MM.1S (cell line): ENCODE measurements at regions not wholly inside any gene's neighbourhood (a gene's known extent, or its start where the extent isn't known, plus 50 kb on each side); places are given as distances from the start of the nearest gene placed in this dataset.
"Not testable (repeated sequence)": the region's sequence is repeated elsewhere in the genome, so short reads cannot be mapped to it uniquely, and the experiment has no call there.

Experiments used
- EZH2 ChIP-seq: fragments of 300-600 bp; sonication (generic); optimal IDR thresholded peaks from 2 replicates; pipeline ENCODE3; 2017; ENCODE audit warnings: low read depth, mild to moderate bottlenecking, antibody characterized with exemption, low read length, mixed read lengths
- EZH2phosphoT487 ChIP-seq: fragments of 300-600 bp; sonication (generic); IDR thresholded peaks from 2 replicates; pipeline ENCODE4 v1.6.1; 2018; ENCODE audit warnings: antibody characterized with exemption, low read length
- TF ChIP-seq, protein P1 (sequence below): fragments of 300-600 bp; sonication (generic); IDR thresholded peaks from 2 replicates; pipeline ENCODE4 v1.5.1; 2016; ENCODE audit warnings: antibody characterized with exemption, low read length, mixed read lengths

DNA sequence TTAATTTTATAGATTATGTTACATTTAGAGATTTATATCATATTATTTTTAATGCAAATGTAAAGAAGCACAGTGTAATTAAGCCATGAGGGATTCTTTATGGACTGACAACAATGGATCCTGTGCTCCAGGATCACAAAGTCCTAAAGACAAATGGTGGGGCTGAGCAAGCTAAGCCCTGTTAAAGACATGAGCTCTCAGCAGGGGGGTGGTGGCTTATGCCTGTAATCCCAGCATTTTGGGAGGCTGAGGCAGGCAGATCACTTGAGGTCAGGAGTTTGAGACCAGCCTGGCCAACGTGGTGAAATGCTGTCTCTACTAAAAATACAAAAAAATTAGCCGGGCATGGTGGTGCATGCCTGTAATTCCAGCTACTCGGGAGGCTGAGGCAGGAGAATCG lies 160.8 kb upstream of the RGS6 start:
- TF ChIP-seq EZH2, EZH2phosphoT487: not testable (repeated sequence)
- TF ChIP-seq, protein P1, sequence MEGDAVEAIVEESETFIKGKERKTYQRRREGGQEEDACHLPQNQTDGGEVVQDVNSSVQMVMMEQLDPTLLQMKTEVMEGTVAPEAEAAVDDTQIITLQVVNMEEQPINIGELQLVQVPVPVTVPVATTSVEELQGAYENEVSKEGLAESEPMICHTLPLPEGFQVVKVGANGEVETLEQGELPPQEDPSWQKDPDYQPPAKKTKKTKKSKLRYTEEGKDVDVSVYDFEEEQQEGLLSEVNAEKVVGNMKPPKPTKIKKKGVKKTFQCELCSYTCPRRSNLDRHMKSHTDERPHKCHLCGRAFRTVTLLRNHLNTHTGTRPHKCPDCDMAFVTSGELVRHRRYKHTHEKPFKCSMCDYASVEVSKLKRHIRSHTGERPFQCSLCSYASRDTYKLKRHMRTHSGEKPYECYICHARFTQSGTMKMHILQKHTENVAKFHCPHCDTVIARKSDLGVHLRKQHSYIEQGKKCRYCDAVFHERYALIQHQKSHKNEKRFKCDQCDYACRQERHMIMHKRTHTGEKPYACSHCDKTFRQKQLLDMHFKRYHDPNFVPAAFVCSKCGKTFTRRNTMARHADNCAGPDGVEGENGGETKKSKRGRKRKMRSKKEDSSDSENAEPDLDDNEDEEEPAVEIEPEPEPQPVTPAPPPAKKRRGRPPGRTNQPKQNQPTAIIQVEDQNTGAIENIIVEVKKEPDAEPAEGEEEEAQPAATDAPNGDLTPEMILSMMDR, result not testable (repeated sequence)
